HCT116 (cell line): ENCODE measurements at regions not wholly inside any gene's neighbourhood (a gene's known extent, or its start where the extent isn't known, plus 50 kb on each side); places are given as distances from the start of the nearest gene placed in this dataset.

Experiments
- ATAC-seq: fragments of 200-7000 bp; cut with Tn5 transposase; 2 replicates; pipeline ENCODE4 v1.9.1; 2020; ENCODE audit warnings: mild to moderate bottlenecking, moderate library complexity
- BruUV-seq: library from RNA; stranded (reverse); fragments of 400-500 nt; replicated peaks from 2 replicates; lab custom pipeline; 2021; lab: Mats Ljungman, UMichigan
- CTCF ChIA-PET: fragments of 300-600 bp; sonication (Branson Sonifier 250); formaldehyde crosslinking; loops from one replicate; lab custom pipeline; 2021; ENCODE audit warnings: antibody characterized with exemption; lab: Charles Lee
- POLR2A ChIA-PET: fragments of 300-600, 350-600 bp; sonication (Branson Sonifier 250); formaldehyde crosslinking; loops from one replicate; lab custom pipeline; 2021; ENCODE audit warnings: antibody characterized with exemption; lab: Charles Lee
- RAD21 ChIA-PET, 2 experiments: fragments of 300-600 bp; sonication (Branson Sonifier 250); formaldehyde crosslinking; loops; one replicate each; lab custom pipeline; 2023; ENCODE audit warnings: low total read pairs in 2 of 2; ENCODE audit not compliant: uncharacterized antibody in 2 of 2, unreplicated experiment in 2 of 2, low non-redundant PET in 1 of 2; lab: Charles Lee
- DNase-seq: peaks from one replicate; pipeline ENCODE4 v3.0.0-alpha.2; 2010; ENCODE audit warnings: low read depth, low spot score
- H2AFZ ChIP-seq: fragments of 200-600 bp; shearing (Covaris generic), sonication (generic); 2 replicates; pipeline ENCODE4 v1.6.1; 2017; ENCODE audit warnings: low read depth, mixed run types, mixed read lengths, antibody characterized with exemption, low read length; ENCODE audit not compliant: poor library complexity, severe bottlenecking
- H3K27ac ChIP-seq: 2 replicates; pipeline ENCODE4 v1.5.1; 2012; ENCODE audit warnings: low read depth, low read length
- H3K27me3 ChIP-seq: fragments of 200-600 bp; sonication (generic); 2 replicates; pipeline ENCODE4 v1.6.1; 2016; ENCODE audit warnings: mixed run types, low read length, mixed read lengths; ENCODE audit not compliant: insufficient read depth
- H3K36me3 ChIP-seq, 2 experiments: fragments of 200-500 bp in 1 of 2; fragments of 200-600 bp in 1 of 2; sonication (Bioruptor generic) in 1 of 2; sonication (generic) in 1 of 2; 2 replicates each; pipeline versions ENCODE4 v1.5.1 to v1.6.1; 2014 to 2016; ENCODE audit warnings: low read length in 2 of 2, inconsistent platforms in 1 of 2, mixed read lengths in 1 of 2, mixed run types in 1 of 2; ENCODE audit not compliant: insufficient read depth in 2 of 2, control insufficient read depth in 1 of 2
- H3K4me1 ChIP-seq, 2 experiments: fragments of 200-600 bp in 1 of 2; sonication (generic) in 1 of 2; 2 replicates each; pipeline versions ENCODE4 v1.5.1 to v1.6.1; 2012 to 2017; ENCODE audit warnings: low read length in 2 of 2, inconsistent platforms in 1 of 2, mild to moderate bottlenecking in 1 of 2, mixed read lengths in 1 of 2, mixed run types in 1 of 2, moderate library complexity in 1 of 2; ENCODE audit not compliant: insufficient read depth in 2 of 2, control insufficient read depth in 1 of 2
- H3K4me2 ChIP-seq: fragments of 200-600 bp; sonication (generic); 2 replicates; pipeline ENCODE4 v1.6.1; 2017; ENCODE audit warnings: mixed run types, low read length, mixed read lengths
- H3K4me3 ChIP-seq, 2 experiments: fragments of 200-600 bp in 1 of 2; sonication (generic) in 1 of 2; replicated peaks in 1 of 2; 2 replicates each; pipeline ENCODE4 v1.5.1; 2011 to 2016; ENCODE audit warnings: low read length in 2 of 2, control low read depth in 1 of 2, low read depth in 1 of 2, mild to moderate bottlenecking in 1 of 2, mixed read lengths in 1 of 2, mixed run types in 1 of 2
- H3K79me2 ChIP-seq: fragments of 200-600 bp; sonication (generic); 2 replicates; pipeline ENCODE4 v1.6.1; 2017; ENCODE audit warnings: mild to moderate bottlenecking, mixed run types, low read length, moderate library complexity, mixed read lengths; ENCODE audit not compliant: insufficient read depth
- H3K9ac ChIP-seq: fragments of 200-600 bp; sonication (generic); 2 replicates; pipeline ENCODE4 v1.6.1; 2016; ENCODE audit warnings: low read length, mixed read lengths
- H3K9me2 ChIP-seq: fragments of 200-600 bp; sonication (generic), shearing (Covaris generic); 2 replicates; pipeline ENCODE4 v1.6.1; 2017; ENCODE audit warnings: mixed run types, mild to moderate bottlenecking, moderate library complexity; ENCODE audit not compliant: insufficient read depth
- H3K9me3 ChIP-seq, 2 experiments: fragments of 200-500 bp in 1 of 2; fragments of 200-600 bp in 1 of 2; sonication (Bioruptor generic) in 1 of 2; sonication (generic) in 1 of 2; 2 replicates each; pipeline ENCODE4 v1.6.1; 2014 to 2017; ENCODE audit warnings: low read length in 2 of 2, mixed read lengths in 2 of 2, inconsistent platforms in 1 of 2, low read depth in 1 of 2, mild to moderate bottlenecking in 1 of 2, mixed run types in 1 of 2, moderate library complexity in 1 of 2; ENCODE audit not compliant: control insufficient read depth in 1 of 2, insufficient read depth in 1 of 2
- H4K20me1 ChIP-seq: fragments of 200-600 bp; sonication (generic), shearing (Covaris generic); 2 replicates; pipeline ENCODE4 v1.6.1; 2017; ENCODE audit warnings: mixed run types, mild to moderate bottlenecking, moderate library complexity; ENCODE audit not compliant: insufficient read depth
- ATF3 ChIP-seq: IDR thresholded peaks from 2 replicates; pipeline ENCODE4 v1.6.1; 2012
- CBX3 ChIP-seq: IDR thresholded peaks from 2 replicates; pipeline ENCODE4 v1.6.1; 2012; ENCODE audit warnings: low read depth
- CEBPB ChIP-seq: IDR thresholded peaks from 2 replicates; pipeline ENCODE4 v1.6.1; 2012; ENCODE audit warnings: low read depth
- CTCF ChIP-seq, 3 experiments: fragments of 200-600 bp in 1 of 3; sonication (generic) in 1 of 3; IDR thresholded peaks in 2 of 3; conservative IDR thresholded peaks in 1 of 3; 2 replicates each; pipeline ENCODE4 v1.5.1; 2012 to 2017; ENCODE audit warnings: low read depth in 2 of 3, low read length in 2 of 3, antibody characterized with exemption in 1 of 3, borderline replicate concordance in 1 of 3, control low read depth in 1 of 3, mild to moderate bottlenecking in 1 of 3, mixed read lengths in 1 of 3, mixed run types in 1 of 3, moderate library complexity in 1 of 3; ENCODE audit not compliant: insufficient read depth in 1 of 3
- EGR1 ChIP-seq: IDR thresholded peaks from 2 replicates; pipeline ENCODE4 v1.6.1; 2012; ENCODE audit warnings: low read depth
- EZH2 ChIP-seq: fragments of 200-600 bp; sonication (generic); IDR thresholded peaks from 2 replicates; pipeline ENCODE4 v1.6.1; 2017; ENCODE audit warnings: antibody characterized with exemption, mixed run types
- EZH2phosphoT487 ChIP-seq: fragments of 200-600 bp; IDR thresholded peaks from 2 replicates; pipeline ENCODE4 v1.6.1; 2018; ENCODE audit warnings: antibody characterized with exemption, borderline replicate concordance
- JUND ChIP-seq: IDR thresholded peaks from 2 replicates; pipeline ENCODE4 v1.6.1; 2012
- MAX ChIP-seq: IDR thresholded peaks from 2 replicates; pipeline ENCODE4 v1.6.1; 2012
- POLR2A ChIP-seq: IDR thresholded peaks from 2 replicates; pipeline ENCODE4 v1.7.0; 2011; ENCODE audit warnings: borderline replicate concordance; ENCODE audit not compliant: insufficient read depth, insufficient read length; ENCODE audit errors: extremely low read depth
- RAD21 ChIP-seq: IDR thresholded peaks from 2 replicates; pipeline ENCODE4 v1.6.1; 2012; ENCODE audit warnings: low read depth, mild to moderate bottlenecking
- SIN3A ChIP-seq: IDR thresholded peaks from 2 replicates; pipeline ENCODE4 v1.6.1; 2012; ENCODE audit warnings: low read depth
- SP1 ChIP-seq: IDR thresholded peaks from 2 replicates; pipeline ENCODE4 v1.6.1; 2012; ENCODE audit warnings: low read depth
- SRF ChIP-seq: IDR thresholded peaks from 2 replicates; pipeline ENCODE4 v1.6.1; 2012; ENCODE audit warnings: low read depth
- TCF7L2 ChIP-seq: IDR thresholded peaks from 2 replicates; pipeline ENCODE4 v1.7.0; 2011; ENCODE audit warnings: borderline replicate concordance, inconsistent platforms; ENCODE audit not compliant: insufficient read depth, insufficient read length; ENCODE audit errors: extremely low read depth
- YY1 ChIP-seq: IDR thresholded peaks from 2 replicates; pipeline ENCODE4 v1.6.1; 2011; ENCODE audit warnings: low read length, low read depth, moderate library complexity, mild to moderate bottlenecking; ENCODE audit not compliant: insufficient replicate concordance; ENCODE audit errors: extremely low read depth
- ZFX ChIP-seq: fragments of 450-650 bp; IDR thresholded peaks from 2 replicates; pipeline ENCODE4 v1.6.1; 2017
- ZNF274 ChIP-seq: fragments of 200-500 bp; sonication (Bioruptor generic); IDR thresholded peaks from 2 replicates; pipeline ENCODE4 v1.6.1; 2014; ENCODE audit warnings: mild to moderate bottlenecking, low read depth, low read length, inconsistent platforms
- intact Hi-C: fragments of 100-400 bp; cut with micrococcal nuclease; formaldehyde crosslinking; loops from 2 replicates; pipeline ENCODE4 v1.10.0; 2022
- TF ChIP-seq, protein P1 (sequence below): IDR thresholded peaks from 2 replicates; pipeline ENCODE4 v1.6.1; 2011; ENCODE audit warnings: mild to moderate bottlenecking, low read length, moderate library complexity; ENCODE audit not compliant: insufficient replicate concordance; ENCODE audit errors: extremely low read depth

DNA sequence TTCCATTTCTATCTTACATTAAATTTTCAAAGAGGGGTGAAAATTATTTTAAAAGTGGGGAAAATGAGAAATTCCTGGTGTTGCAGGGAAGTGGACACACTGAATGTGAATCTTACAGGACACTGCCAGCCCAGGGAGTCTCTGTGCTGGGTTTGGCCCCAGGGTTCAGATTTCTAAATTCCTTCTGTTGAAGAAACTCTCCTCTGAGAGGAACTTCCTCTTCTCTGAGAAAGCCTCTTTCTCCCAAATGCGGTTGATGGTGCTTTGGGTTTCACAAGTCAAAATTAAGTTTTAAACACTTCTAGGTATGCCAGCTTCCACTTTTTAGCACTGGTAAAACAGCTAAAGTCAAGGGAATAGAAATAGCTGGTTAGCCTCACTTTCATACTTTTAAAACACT, 317.9 kb upstream of the ITGA1 start:
- H3K9me3 ChIP-seq = no peaks in the 10 kb centered on the region
- no peaks in the 10 kb centered on the region for H3K9me2 ChIP-seq
- H3K9ac ChIP-seq = no peak overlapping the region
- POLR2A ChIA-PET = no interaction called here
- ATAC-seq = no peak
- no peak overlapping the region for H3K27ac ChIP-seq
- no TSS peak for BruUV-seq
- CTCF ChIA-PET = no interaction called here
- no peak overlapping the region for H2AFZ ChIP-seq
- no peaks in the 10 kb centered on the region for H3K27me3 ChIP-seq
- no peaks in the 10 kb centered on the region for H3K4me1 ChIP-seq
- H4K20me1 ChIP-seq = no peaks in the 10 kb centered on the region
- TF ChIP-seq TCF7L2 (no peak), MAX (no peak), CEBPB (no peak), SP1 (no peak), YY1 (no peak), ATF3 (no peak), ZFX (no peak), CBX3 (no peak), CTCF (IDR thresholded peaks at IDR 0.05 in 2 of 3, conservative IDR thresholded peaks at IDR 0.05 in 1 of 3; ENCODE audit: borderline replicate concordance in 1 of 3, insufficient read depth in 1 of 3, low read depth in 2 of 3, low read length in 2 of 3) (no peak), EGR1 (no peak), ZNF274 (no peak), SRF (no peak), SIN3A (no peak), EZH2 (no peak), JUND (no peak), POLR2A (no peak), EZH2phosphoT487 (no peak), RAD21 (no peak)
- TF ChIP-seq, protein P1, sequence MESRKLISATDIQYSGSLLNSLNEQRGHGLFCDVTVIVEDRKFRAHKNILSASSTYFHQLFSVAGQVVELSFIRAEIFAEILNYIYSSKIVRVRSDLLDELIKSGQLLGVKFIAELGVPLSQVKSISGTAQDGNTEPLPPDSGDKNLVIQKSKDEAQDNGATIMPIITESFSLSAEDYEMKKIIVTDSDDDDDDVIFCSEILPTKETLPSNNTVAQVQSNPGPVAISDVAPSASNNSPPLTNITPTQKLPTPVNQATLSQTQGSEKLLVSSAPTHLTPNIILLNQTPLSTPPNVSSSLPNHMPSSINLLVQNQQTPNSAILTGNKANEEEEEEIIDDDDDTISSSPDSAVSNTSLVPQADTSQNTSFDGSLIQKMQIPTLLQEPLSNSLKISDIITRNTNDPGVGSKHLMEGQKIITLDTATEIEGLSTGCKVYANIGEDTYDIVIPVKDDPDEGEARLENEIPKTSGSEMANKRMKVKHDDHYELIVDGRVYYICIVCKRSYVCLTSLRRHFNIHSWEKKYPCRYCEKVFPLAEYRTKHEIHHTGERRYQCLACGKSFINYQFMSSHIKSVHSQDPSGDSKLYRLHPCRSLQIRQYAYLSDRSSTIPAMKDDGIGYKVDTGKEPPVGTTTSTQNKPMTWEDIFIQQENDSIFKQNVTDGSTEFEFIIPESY = no peak
- intact Hi-C loops = no loop called here
- no peak for DNase-seq
- RAD21 ChIA-PET = no interaction called here
- no peaks in the 10 kb centered on the region for H3K79me2 ChIP-seq
- H3K36me3 ChIP-seq = no peaks in the 10 kb centered on the region
- H3K4me2 ChIP-seq = no peak overlapping the region
- H3K4me3 ChIP-seq = no peak overlapping the region
